HG02678 (cell line): ENCODE measurements at regions not wholly inside any gene's neighbourhood (a gene's known extent, or its start where the extent isn't known, plus 50 kb on each side); places are given as distances from the start of the nearest gene placed in this dataset.
"Not testable (repeated sequence)": the region's sequence is repeated elsewhere in the genome, so short reads cannot be mapped to it uniquely, and the experiment has no call there.

Source experiments
- ATAC-seq: cut with Tn5 transposase; IDR thresholded peaks from one replicate; pipeline ENCODE4 v1.9.1; 2021; ENCODE audit warnings: mild to moderate bottlenecking, moderate library complexity; ENCODE audit not compliant: unreplicated experiment

DNA sequence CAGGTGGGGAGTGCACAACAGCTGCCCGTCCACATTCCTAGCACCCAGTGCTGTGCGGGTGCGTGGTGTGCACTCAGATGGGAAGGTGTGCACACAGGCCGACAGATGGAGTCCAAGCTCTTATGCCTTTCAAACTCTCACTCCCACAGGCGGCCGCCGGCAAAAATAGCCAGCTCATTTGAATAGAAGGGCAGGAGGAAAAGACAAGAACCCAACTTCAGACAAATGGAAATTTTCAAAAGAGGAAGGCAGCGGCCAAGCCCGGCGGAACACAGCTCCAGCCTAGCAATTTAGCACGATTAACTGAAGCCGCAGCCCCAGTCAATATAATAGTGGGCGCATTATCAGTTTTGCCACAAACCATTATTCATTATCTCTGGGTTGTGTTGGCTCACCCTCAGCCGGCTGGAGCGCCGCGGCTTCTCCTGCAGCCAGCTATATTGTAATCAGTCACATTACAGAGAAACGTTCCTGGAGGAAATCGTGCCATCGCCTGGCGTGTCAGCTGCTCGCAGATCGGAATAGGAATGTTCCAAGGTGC is 103.9 kb upstream of the SEC14L1 start:
- no peak for ATAC-seq

DNA sequence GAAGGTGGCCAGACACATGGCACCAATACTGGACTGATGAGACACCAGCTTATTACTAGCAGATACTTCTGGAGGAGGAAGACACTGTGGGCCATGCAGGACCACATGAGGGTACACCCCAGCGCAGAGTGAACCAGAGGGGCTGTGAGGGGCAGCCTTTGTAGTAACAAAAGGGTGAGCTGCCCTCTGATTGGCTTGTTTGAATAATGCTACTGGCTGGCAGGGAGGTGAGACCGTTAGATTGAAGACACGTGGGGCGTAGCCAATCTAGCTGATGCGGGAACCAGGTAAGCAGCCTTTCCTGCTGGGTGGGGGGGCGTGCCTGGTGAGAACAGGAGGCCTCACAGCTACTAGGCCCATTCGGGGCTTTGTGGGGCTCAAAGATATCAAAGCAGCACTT is 102.8 kb upstream of the SEC14L1 start:
- ATAC-seq = no peak

DNA sequence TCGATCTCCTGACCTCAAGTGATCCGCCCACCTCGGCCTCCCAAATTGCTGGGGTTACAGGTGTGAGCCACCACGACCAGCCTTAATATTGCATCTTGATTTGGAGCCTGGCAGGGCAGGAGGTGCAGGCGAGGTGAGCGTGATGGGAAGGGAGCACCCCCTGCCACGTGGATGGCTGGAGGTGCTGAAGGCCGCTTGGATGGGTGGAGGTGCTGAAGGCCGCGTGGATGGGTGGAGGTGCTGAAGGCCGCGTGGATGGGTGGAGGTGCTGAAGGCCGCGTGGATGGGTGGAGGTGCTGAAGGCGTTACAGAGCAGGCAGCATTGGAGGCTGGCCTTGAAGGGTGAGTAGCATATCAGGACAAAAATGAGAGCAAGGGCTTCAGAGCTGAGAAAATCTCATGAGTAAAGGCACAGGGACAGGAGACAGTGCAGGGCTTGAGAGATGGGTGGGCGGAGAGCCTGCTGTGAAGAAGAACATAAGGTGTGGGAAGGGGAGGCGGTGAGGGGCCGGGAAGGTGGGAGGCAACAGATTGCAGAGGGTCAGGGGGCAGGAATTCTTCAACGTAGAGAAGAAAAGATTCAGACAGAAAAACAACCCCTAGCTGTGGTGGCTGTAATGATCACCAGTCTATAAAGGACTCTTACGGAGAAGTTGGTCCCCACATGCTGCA is 101.7 kb upstream of the SEC14L1 start:
- no peak for ATAC-seq

DNA sequence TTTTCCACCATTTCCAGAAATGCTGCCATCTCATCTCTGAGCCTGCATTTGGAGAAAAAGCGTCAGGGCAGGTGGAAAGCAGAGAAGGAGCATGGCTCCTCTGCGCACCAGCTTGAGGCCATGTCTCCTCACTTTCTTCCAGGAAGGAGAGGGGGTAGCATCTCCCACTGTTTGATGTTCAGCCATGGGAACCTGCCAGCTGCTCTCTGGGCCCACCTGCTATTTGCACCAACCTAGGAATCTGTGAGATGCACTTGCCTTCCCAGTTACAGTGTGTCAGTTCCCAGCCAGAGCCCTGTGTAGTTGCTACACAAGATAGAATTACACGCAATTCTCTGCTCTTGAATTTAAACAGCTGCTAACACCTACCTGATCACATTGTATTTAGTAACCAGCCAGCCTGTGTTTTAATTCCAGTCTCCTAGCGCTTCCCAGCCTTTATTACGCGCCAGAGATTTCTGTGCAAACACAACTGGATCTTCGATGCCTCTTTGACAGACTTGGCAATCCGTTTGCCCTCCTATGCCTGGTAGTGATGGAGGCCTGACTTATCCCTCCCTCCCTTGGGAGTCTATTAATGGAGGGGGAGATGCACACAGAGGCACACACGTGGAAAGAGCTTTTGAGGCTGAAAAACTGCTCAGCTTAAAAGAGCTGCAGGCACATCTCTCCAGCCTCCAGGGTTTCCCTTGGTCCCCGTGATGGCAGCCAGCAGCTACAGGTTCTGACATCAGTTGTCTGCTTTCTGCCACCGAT is 98.1 kb upstream of the SEC14L1 start:
- no peak for ATAC-seq

DNA sequence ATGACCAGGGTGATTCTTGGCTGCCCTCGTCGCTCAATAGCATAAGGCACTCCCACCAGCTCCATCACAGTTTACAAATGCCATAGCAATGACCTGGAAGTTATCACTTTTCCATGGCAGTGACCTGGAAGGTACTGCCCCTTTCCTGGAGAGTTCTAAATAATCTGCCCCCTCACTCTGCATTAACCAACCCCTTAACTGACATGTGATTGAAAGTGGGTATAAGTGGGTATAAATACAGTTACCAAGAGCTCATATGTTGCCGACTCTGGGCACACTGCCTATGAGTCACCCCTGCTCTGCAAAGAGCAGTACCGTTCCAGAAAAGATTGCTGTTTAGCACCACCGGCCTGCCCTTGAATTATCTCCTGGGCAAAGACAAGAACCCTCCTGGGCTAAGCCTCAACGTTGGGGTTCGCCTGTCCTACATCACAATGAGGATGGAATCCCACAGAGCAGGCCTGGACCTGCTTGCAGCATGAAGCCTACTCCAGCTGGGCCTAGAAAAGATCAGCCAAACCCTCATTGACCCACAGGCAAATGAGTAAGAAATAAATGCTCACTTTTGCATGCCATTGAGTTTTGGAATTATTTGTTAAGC is 95.2 kb upstream of the SEC14L1 start:
- ATAC-seq = no peak

DNA sequence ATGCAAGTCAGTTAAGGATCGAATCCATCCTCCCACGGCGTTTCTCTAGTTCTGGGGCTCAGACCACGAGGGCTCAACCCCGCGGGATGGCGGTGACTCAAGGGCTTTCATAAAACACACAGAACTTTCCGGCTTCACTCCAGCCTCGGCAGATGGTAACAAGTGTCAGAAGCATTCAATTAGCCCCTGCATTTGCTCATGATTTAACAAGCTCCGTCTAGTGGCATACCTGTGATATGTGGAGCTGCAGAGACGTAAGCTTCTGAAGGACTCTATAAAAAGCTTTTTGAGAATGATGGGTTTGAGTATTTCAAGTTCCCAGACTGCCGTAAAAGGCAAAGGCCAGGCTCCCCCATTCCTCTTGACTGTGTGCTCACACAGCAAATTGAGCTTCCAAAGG is 91.3 kb upstream of the SEC14L1 start:
- ATAC-seq = no peak

DNA sequence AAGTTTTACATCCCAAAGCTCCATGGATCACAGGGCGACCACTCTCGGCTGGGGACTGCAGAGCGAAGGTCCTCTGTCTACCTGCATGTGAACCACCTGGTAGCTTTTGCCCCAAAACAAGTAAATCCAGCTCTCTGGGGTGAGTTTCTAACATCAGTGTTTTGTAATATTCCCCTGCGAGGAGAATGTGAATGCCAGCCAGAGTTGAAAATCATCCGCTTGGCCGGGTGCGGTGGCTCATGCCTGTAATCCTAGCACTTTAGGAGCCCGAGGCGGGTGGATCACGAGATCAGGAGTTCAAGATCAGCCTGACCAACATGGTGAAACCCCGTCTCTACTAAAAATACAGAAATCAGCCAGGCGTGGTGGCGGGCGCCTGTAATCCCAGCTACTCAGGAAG is 89.9 kb upstream of the SEC14L1 start:
- not testable (repeated sequence) for ATAC-seq

DNA sequence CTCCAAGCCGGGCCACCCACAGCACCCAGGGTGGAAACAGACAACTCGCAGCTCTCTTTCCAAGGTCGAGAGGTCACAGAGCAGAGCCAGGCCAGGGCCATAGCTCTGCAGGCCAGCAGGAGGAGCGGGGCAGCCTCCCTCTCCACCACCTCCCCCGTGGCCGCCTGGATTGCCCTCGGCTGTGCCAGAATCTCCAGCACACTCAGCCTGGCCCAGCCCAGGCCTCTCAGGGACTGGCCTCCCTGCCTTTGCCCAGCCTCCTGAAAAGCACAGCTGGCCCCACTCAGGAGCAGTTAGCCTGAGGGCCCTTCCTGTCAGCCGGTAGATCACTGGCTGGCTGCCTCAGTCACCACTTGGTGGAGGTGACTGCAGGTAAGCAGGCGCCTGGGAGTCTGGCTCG is 85.8 kb upstream of the SEC14L1 start:
- no peak for ATAC-seq

DNA sequence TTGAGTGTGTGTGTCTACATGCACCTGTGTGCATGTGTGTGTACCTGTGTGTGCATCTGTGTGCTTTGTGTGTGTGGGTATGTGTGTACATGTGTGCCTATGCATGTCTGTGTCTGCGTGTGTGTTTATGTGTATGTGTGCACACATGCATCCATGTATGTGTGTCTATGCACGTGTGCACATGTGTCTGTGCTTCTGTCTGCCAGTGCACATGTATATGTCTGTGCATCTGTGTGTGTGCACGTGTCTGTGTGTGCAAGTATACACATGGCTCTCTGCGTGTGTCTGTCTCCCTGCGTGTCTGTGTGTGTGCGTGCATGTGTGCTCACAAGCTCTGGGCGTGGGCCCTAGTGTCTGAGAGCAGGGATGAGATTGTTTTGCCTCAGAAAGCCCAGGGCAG is 85.3 kb upstream of the SEC14L1 start:
- no peak for ATAC-seq

DNA sequence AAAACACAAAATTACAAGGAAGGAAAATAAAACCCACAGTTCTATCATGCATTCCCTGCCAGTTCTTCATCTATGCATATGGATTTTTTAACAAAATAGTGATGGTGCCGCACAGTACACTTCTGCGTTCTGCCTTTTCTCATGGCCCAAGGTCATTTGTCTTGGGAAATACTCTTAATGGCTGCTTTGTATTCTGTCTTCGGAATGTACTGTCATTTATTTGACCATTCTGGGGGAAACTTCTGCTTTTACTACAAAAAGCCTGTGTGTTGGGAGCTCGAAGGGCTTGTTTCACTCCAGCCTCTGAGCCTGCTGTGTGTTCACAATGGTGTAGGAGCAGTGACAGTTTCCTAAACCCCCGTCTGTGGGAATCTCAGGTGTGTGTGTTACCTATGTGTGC is 82.8 kb upstream of the SEC14L1 start:
- no peak for ATAC-seq

DNA sequence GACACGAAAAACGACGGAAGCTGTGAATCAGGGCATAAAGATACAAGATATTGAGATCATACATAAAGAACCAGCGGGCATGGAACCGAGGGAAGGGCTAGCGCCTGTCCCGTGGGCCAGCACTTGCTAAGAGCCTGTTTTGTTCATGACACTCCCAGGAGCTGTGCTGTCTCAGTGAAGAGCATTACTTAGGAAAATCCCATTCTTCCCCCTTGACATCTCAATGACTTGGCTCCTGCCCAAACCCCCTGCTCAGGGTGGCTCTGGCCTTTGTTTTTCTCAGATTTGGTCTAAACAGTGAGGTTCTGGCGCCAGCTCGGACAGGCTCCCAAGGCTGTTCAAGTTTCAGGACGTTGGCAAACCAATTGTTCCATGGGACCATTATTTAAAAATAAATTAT is 79.1 kb upstream of the SEC14L1 start:
- ATAC-seq = no peak

DNA sequence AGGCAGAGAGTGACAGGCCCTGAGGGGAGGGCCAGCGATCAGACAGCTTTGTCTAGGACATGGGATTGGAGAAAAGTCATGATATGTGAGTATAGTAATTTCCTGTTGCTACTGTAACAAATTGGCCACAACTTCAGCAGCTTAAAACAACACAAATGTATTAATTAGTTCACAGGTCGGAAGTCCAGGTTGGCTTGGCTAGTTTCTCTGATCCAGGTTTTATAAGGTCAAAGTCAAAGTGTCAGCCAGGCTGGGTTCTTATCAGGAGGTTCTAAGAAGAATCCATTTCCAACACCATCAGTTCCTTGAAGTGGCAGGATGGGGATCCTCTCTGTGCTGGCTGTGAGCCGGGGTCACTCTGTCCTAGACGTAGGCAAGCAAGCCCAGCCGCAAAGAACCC is 76.2 kb upstream of the SEC14L1 start:
- no peak for ATAC-seq

DNA sequence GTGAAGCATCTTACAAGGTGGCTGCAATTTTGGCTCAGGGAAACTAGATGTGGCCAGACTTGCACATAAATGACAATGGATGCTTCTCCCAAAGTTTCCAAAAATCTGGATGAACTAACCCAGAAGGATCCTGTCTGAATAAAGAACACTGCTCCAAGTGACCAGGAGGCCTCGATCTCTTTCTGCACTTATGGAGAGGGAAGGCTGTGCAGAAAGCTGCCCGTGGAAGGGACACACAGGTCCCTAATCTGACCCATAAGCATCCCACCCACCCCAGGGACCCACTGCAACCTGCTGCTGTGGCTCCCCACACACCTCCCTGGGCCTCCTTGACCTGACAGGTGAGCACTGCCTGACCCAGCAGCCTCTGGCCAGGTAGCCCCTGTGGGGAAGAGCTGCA is 74.6 kb upstream of the SEC14L1 start:
- no peak for ATAC-seq

DNA sequence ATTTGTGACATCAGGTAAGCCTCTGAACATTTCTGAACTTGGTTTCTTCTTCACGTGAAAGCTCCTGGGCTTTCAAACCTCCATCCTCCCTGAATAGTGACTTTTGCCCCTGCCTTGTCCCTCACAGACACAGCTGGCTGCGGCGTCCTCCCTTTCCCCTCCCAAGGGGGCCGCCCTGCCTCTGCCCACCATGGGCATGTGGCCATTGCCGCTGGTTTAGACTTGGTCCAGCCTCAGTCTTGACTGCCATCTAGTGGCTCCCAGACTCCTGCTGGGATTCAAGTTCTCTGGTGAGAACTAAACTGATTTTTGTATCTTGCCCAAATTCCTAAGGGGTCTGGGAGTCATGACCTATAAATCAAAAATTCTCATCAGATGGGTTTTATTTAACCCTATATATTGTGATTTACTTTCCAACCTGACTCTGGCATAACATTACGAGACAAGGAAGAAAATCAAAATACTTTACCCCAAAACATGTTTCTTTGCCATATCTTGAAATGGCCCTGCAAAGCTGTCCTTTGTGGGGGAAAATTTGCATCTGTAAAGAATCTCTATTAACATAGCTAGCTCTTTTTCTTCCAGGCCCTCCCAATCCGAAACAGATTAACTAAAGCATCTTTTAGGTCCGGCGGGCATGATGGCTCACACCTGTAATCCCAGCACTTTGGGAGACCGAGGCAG is 73.9 kb upstream of the SEC14L1 start:
- ATAC-seq = not testable (repeated sequence)

DNA sequence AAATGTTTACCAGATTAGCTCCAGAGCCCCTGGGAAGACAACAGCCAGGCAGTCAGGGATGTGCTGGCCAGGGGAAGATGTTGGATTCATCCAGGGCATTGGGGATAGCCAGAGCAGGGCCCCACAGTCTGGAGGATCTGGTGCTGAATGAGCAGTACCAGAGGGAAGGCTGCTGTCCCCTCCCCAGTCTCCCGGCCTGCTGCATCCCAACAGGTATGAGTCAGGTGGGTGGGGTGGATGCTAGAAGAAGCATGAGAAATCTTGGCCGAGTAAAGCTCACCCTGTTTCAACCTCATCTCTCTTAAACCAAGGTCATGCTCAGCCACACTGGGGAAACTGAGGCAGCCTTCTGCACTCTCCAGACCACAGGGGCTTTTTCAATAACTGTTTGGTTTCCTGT is 71.9 kb upstream of the SEC14L1 start:
- ATAC-seq = no peak

DNA sequence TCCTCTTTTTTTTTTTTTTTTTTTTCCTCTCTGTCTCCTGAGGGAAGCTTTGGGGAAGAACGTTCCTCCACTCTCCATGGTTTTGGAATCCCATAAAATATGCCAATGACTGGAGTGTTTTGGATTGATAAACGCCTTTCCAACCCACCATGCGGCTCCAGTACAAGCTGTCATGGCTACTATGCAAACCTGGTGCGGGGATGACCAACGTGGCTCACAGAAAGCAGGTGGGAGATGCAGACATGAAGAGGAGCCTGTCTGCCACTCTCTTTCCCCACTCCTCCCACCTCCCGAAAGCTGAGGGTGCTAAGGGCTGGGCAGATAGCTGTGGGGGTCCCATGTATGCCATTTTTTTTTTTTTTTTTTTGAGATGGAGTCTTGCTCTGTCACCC is 69.9 kb upstream of the SEC14L1 start:
- no peak for ATAC-seq

DNA sequence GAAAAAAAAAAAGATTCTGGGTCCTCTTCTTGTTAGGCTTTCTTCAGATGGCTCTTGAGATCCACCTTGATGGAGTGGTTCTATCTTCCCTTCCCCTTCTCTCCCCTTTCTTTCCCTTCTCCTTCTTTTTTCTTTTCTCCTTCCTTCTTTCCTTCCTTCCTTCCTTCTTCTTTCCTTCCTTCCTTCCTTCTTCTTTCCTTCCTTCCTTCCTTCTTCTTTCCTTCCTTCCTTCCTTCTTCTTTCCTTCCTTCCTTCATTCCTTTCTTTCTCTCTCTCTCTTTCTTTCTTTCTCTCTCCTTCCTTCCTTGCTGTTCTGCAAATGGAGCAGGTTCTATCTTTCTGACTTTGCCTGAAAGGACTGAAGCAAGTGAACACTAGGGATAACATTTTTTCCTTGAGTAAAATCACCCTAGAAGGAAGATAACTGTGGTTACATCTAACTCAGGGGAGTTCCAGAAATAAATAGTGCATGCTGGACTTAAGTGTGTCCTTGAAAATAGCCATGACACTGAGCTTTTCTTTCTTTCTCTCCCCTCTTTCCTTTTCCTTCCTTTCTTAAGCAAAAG is 68.8 kb upstream of the SEC14L1 start:
- no peak for ATAC-seq

DNA sequence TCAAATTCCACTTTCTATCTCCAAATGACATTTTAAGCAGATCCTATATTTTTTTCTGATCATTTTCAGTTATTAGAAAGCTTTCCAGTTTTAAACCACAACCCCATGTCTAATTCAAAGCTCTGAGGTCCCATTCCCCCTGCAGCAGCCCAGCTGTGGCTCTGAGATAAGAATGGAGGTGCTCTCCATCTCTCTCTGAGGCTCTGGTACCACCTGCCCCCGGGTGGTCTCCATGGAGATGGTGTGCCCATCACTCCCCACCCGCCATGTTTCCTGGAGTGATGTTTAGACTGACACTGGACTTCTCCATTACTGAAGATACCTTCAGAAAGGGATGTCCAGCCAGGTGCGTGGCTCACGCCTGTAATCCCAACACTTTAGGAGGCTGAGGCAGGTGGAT is 68.1 kb upstream of the SEC14L1 start:
- no peak for ATAC-seq

DNA sequence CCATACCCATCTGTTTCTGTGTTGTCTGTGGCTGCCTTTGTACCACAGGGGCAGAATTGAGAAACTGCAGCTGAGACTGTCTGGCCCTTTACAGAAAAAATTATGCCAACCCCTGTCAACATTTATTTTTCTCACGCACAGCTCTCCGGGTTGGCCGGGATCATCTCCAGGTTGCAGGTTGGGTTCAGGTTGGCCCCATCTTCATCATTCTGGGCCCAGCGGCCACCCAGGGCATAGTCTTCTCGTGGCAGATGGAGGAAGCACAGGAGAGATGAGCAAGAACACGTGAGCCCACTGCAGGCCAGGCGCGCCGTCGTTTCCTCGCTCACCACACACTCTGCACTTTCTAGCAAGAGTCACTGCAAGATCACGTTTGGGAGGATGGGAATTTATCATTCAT is 66.1 kb upstream of the SEC14L1 start:
- ATAC-seq = no peak

DNA sequence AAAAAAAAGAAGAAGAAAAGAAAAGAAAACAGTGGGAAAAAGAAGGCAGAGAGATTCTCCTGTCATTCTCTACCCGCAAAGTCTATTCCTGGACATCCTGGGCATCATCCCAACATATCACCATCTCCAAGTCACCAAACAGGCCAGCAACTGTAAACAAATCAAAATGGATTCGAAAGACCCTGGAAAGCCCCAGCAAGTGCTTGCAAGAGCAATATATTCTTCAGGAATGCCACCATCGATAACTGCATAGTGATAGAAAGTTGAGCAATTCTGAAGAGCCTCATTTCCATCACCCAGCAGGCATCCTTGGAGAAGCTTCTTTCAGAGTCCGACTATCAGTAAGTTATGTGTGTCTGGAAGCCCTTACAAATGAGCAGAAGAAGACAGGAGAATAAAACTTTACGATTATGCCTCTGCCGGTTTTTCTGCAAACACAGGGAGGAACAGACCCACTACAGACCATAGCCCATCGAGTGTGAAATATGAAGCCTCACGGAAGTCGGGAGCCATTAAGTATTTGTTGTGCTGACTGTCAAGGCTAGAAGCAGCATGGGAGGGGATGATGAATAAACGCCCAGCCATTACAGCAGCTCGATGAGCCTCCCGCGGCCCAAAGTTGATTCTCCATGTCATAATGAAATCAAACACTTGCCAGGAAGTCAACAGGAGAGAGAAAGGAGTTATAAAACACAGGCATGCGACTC is 64.5 kb upstream of the SEC14L1 start:
- ATAC-seq = no peak

DNA sequence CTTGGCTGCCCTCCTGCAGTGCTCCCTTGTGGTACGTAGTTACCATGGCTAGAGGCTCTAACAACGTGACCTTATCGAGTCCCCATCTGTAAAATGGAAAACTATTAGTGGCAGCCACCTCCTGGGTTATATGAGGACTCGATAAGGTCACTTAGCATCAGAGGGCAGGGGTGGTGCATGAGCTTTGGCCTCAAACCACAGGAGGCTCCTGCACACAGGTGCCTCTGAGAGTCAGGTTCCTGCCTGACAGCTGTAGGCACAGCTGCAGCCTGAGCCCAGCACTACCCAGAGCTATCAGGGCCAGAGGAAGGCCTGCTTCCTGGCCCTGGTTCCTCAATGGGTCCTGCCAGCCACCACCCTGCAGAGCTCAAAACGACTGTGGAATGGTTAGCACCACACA is 57.2 kb upstream of the SEC14L1 start:
- ATAC-seq = no peak
